ENCODE measurements at regions not wholly inside any gene's neighbourhood (a gene's known extent, or its start where the extent isn't known, plus 50 kb on each side); places are given as distances from the start of the nearest gene placed in this dataset.

GRCh38 chr9:79924836-79925235 is 353.1 kb downstream of the TLE4 start:
- no peak for TF ChIP-seq CTCF (IDR thresholded peaks at IDR 0.05; ENCODE audit: control insufficient read depth, extremely low read depth, insufficient read depth)
- no peak overlapping the region for H3K4me3 ChIP-seq (ENCODE audit: low read depth, low read length)
- DNase-seq (ENCODE audit: low read depth): no peak

GRCh38 chr9:79917421-79917820 is 345.7 kb downstream of the TLE4 start:
- no peak for TF ChIP-seq CTCF (IDR thresholded peaks at IDR 0.05; ENCODE audit: control insufficient read depth, extremely low read depth, insufficient read depth)
- no peak overlapping the region for H3K4me3 ChIP-seq (ENCODE audit: low read depth, low read length)
- DNase-seq (ENCODE audit: low read depth): no peak

GRCh38 chr9:79913867-79914266 is 342.1 kb downstream of the TLE4 start:
- DNase-seq (ENCODE audit: low read depth): no peak
- H3K4me3 ChIP-seq (ENCODE audit: low read depth, low read length): no peak overlapping the region
- no peak for TF ChIP-seq CTCF (IDR thresholded peaks at IDR 0.05; ENCODE audit: control insufficient read depth, extremely low read depth, insufficient read depth)

- DNase-seq (ENCODE audit: low read depth): no peak
- no peak for TF ChIP-seq CTCF (IDR thresholded peaks at IDR 0.05; ENCODE audit: control insufficient read depth, extremely low read depth, insufficient read depth)
- H3K4me3 ChIP-seq (ENCODE audit: low read depth, low read length): no peak overlapping the region
Observed at GRCh38 chr9:79912318-79913070, 340.7 kb downstream of the TLE4 start.

GRCh38 chr9:79911724-79912123 is 340.0 kb downstream of the TLE4 start:
- no peak for DNase-seq (ENCODE audit: low read depth)
- no peak overlapping the region for H3K4me3 ChIP-seq (ENCODE audit: low read depth, low read length)
- TF ChIP-seq CTCF (IDR thresholded peaks at IDR 0.05; ENCODE audit: control insufficient read depth, extremely low read depth, insufficient read depth): no peak

GRCh38 chr9:79902825-79903600 is 331.2 kb downstream of the TLE4 start:
- DNase-seq (ENCODE audit: low read depth): no peak
- TF ChIP-seq CTCF (IDR thresholded peaks at IDR 0.05; ENCODE audit: control insufficient read depth, extremely low read depth, insufficient read depth): no peak
- no peak overlapping the region for H3K4me3 ChIP-seq (ENCODE audit: low read depth, low read length)
